HG03442 (cell line): ENCODE measurements at regions not wholly inside any gene's neighbourhood (a gene's known extent, or its start where the extent isn't known, plus 50 kb on each side); places are given as distances from the start of the nearest gene placed in this dataset.
"Not testable (repeated sequence)": the region's sequence is repeated elsewhere in the genome, so short reads cannot be mapped to it uniquely, and the experiment has no call there.

ENCODE experiments used
- ATAC-seq: cut with Tn5 transposase; IDR thresholded peaks from one replicate; pipeline ENCODE4 v1.9.1; 2021; ENCODE audit warnings: mild to moderate bottlenecking, moderate library complexity; ENCODE audit not compliant: unreplicated experiment

DNA sequence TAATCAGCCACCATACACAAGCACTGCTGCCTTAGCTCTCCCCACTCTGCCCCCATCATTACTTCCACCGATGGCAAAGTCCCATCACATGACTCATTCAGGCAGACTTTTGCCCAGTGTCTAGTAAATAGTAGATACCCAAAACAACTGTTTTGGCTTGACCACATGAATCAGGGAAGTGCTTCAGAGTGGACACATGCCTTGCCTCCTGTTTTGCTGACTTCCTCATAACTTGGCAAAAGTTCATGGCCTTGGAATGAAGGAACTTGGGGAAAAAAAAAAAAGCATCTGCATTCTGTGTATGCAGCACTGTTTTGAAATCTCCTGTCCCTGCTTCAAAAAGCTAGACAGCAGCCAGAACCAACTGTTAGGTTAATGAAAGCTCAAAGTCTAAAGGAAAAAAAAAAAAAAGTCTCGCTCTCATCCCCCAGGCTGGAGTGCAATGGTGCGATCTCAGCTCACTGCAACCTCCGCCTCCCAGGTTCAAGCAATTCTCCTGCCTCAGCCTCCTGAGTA, 335.3 kb downstream of the FAM181B start:
- no peak for ATAC-seq

DNA sequence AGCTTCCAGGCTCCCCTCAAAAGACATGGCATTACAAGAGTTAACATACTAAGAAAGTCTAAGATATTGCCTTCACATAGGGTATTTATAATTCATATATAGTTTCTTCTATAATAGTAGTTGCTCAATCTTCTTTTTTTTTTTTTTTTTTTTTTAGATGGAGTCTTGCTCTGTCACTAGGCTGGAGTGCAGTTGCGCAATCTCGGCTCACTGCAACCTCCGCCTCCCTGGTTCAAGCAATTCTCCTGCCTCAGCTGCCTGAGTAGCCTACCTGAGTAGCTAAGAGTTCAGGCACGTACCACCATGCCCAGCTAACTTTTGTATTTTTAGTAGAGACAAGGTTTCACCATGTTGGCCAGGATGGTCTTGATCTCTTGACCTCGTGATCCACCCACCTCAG, 337.0 kb downstream of the FAM181B start:
- not testable (repeated sequence) for ATAC-seq

GRCh38 chr11:82384308-82384707, 349.4 kb downstream of the FAM181B start:
- no peak for ATAC-seq

GRCh38 chr11:82373781-82374542, 359.7 kb downstream of the FAM181B start:
- ATAC-seq = no peak

- no peak for ATAC-seq
Measured at GRCh38 chr11:82365351-82365750, 368.3 kb downstream of the FAM181B start.

GRCh38 chr11:82356316-82356715, 377.3 kb downstream of the FAM181B start:
- ATAC-seq = no peak

DNA sequence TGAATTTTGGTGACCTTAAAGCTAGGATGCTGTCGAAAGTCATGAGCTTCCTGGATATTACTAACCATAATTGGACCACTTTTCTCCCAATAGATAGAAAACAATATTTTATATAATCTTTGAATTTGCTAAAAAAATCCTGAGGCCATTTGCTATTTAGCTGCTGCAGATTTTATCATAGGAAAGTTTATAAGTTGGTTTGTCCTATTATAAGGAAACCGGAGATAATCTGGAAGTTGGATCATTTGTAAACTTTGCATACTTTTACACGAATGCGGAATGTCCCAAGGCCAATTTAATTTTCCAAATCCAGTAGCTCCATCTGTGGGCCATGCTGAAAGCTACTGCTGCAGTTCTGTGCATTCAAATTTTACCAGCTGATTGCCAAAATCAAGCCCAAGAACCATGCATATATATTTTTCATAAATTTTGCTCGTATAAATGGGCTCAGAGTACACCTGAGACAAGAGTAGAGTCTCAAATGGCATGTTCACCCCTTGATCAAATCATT, 378.3 kb downstream of the FAM181B start:
- no peak for ATAC-seq

DNA sequence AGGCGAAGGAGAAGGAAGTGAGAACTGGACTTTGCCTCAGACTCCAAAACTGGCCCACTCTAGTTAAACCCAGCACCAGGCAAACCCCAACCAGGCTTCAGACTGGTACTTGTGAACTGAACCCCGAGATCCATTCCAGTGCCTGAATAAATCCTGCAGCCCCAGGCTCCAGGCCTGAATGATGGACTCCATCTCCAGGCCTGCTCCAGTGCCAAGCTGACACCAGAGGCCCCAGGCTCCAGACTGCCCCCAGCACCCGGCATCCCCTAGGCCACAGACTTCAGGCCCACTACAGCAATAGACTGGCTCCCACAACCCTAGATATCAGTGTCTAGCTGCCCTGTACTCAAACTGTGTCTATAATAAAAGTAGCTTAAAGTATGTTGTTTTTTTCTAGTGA, 406.8 kb downstream of the FAM181B start:
- ATAC-seq = no peak

GRCh38 chr11:82321206-82321605, 412.5 kb downstream of the FAM181B start:
- no peak for ATAC-seq

- ATAC-seq = no peak
Measured at GRCh38 chr11:82315093-82315492, 418.6 kb downstream of the FAM181B start.

GRCh38 chr11:82308979-82309378, 424.7 kb downstream of the FAM181B start:
- no peak for ATAC-seq

GRCh38 chr11:82305123-82305522, 428.5 kb downstream of the FAM181B start:
- ATAC-seq = no peak

GRCh38 chr11:82303671-82304070, 430.0 kb downstream of the FAM181B start:
- no peak for ATAC-seq

- no peak for ATAC-seq
Measured at GRCh38 chr11:82288471-82288870, 445.2 kb downstream of the FAM181B start.

DNA sequence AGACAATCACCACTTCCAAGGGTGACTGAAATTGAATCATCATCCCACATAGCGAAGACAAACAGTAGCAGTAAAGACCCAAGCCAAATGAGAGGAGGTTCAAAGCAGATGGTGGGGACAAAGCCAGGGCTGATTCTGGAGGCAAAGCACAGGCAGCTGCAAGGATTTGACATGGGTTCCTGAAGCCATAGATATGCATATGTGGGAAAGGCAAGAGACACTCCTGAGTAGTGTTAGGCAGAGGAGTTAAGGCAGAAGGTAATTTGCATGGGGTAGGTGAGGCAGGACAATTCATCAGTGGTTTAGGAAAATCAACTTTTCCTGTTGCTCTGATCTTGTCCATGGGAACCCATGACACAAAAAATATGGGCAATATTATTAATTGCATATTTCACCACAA, 462.8 kb downstream of the FAM181B start:
- ATAC-seq = no peak

DNA sequence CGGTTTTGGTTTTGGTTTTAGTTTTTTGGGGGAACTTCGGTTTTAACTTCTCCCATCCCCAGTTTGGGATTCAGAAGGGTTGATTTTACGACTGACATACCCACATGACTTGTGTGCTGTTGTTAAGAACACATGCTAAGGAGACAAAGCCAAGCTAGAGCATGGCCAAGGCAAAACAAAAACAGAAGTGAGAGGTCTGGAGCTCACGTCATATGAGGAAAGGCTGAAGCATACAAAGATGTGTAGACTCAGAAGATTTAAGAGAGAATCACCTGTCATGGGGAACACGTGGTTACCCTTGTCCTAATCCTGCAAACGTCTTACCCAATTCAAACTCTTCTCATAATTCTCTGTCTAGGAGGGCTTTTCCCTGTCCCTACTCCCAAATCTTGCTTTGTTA, 465.0 kb downstream of the FAM181B start:
- ATAC-seq = no peak

DNA sequence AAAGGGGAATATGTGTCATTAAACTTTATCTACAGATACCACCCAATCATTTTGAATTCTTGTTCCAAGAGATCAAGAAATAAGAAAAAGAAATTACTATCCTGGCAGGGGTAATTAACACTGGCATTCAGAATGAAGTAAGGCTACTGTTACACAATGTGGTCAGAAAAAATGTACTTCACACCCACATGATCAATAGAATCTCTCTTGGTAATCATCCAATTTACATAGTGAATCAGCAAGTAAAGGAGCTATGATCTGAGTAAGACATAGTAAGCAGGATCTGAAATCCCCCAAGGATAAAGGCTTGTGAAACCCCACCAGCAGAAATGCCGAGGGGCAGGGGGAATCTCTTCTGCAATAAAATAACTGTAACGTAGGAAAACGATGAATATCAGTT, 466.5 kb downstream of the FAM181B start:
- no peak for ATAC-seq

DNA sequence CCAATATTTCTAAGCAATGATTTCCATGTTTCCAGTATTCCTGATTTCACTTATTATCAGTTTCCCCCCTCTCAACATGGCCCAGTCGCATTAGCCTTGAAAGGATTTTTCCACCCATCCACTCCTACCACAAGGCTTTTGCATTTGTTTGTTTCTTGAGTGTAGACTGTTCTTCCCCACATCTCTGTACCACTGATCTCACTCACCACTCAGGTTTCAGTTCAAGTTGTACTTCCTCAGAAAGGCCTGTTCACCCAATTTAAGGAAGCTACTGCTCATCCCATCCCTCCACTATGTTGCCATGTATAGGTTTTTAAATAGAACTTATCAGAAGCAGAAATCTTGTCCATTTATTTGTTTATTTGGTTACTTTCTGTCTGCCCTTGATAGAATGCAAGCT, 472.3 kb downstream of the FAM181B start:
- no peak for ATAC-seq

DNA sequence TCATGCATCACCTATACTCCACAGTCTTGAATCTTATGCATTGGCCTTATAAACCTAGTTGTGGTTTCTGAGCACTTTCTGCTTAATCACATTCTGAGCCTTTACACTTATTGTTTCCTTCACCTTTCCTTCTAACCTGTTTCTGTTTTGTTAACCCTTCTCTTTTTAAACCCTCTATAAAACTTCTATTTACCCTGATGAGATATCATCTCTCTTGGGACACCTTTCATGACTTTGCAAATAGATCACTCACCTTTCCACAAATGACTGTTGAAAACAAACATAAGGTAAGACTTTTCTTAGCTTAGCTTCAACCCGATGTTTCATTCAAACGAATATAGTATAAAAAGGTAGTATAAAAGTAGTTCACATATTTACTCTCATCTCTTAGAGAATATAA, 483.6 kb downstream of the FAM181B start:
- no peak for ATAC-seq

GRCh38 chr11:82246926-82247325, 486.7 kb downstream of the FAM181B start:
- ATAC-seq = no peak

DNA sequence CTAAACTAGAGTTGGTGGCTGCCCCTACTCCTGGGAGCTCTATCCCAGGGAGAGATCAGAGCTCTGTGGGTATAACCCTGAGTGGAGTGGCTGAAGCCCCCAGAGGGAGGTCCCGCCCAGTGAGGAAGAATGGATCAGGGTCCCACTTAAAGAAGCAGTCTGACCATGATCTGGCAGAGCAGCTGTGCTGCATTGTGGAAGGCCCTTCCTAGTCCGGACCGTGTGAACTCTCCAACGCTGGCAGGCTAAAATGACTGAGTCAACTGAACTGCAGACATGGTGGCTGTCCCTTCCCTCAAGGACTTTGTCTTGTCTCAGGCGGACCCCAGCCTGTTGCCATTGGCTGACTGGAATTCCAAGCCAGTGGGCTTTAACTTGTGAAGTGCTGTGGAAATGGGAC, 494.2 kb downstream of the FAM181B start:
- ATAC-seq = no peak

- no peak for ATAC-seq
Measured at GRCh38 chr11:82234256-82234655, 499.4 kb downstream of the FAM181B start.

DNA sequence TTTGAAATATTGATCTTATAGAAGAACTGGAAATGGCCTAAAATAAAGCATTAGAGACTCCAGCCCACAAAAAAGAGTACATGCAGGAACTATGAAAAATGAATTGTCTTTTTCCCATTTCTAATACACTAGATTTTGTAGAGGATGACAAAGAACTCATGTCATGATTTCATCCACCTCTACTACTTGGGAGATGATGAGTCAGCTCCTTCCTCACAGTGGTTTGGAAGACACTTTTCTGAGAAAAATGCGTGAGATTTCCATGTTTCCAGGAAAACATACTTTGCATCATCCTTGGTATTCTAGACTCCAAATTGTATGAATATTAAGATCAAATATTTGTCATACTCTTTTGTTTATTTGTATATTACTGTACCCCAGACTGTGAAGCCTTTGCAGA, 500.5 kb downstream of the FAM181B start:
- no peak for ATAC-seq
